ENCODE measurements at regions not wholly inside any gene's neighbourhood (a gene's known extent, or its start where the extent isn't known, plus 50 kb on each side); places are given as distances from the start of the nearest gene placed in this dataset.
"Not testable (repeated sequence)": the region's sequence is repeated elsewhere in the genome, so short reads cannot be mapped to it uniquely, and the experiment has no call there.

DNA sequence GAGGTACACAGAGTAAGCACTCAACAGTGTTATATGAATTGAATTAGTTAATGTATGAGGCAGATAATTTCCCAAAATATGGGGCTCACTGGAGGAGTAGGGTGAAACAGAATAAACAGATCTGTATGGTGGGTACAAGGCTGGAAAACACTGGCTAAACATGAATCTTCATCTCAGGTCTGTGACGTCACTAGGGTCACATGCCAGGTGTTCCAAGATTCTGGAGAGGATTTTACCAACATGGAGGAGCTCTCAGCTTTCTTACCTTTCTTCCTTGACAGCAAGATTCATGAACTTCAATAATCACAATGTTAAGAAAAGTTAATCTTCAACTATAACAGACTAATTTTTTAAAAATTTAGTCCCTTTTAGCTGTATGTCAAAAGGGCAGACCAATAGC, 385.3 kb upstream of the EYS start:
- not testable (repeated sequence) for FAIRE-seq; DNase-seq (ENCODE audit: low spot score)

DNA sequence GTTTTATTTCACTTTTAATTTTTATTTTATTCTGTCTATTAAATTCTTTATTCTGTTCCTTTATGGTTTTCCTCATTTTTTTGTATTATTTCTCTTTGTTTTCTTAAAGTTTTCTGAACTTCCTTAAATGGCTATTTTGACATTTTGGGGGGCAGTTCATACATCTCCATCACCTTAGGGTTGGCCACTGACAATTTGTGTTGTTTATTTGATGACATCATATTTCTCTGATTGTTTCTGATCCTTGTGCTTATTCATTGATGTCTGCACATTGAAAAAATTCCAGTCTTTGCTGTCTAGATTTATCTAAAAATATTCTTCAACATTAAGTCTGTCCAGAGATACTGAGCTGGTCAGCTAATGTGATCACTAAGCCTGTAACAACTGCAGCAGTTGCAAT, 379.5 kb upstream of the EYS start:
- no peak for DNase-seq (ENCODE audit: low spot score)
- no peak for FAIRE-seq

DNA sequence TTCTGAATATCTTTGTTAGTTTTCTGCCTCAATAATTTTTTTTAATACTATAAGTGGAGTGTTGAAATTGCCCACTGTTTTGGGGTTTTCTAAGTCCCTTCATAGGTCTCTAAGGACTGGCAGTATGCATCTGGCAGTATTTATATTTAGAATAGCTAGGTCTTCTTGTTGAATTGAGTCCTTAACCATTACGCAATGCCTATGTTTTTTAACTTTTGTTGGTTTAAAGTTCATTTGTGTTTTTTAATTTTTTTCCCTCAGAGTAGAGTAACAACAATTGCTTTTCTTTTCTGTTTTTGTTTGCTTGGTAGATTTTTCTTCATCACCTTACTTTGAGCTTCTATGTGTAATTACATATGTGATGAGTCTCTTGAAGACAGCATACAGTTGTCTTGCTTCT, 375.9 kb upstream of the EYS start:
- DNase-seq (ENCODE audit: low spot score) = no peak
- no peak for FAIRE-seq

- no peak for DNase-seq (ENCODE audit: low spot score)
- FAIRE-seq = no peak
Observed at GRCh38 chr6:66068907-66069306, 361.9 kb upstream of the EYS start.

DNA sequence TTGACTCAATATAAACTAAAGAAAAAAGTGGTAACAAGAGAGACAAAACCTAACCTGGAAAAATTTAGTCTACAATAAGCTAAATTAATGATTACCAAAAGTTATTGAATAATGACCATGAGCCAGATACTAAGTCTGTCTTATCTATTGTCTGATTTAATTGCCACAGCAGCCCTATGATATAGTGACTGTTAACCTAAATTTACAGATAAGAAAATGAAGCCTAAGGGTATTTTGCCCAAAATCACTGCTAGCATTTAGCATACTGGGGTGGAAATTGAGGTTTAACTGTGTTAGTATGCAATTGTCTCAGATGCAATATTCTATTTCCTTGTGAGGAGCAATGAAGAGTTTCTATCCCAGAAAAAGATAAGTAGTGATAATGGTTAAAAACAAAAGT, 361.0 kb upstream of the EYS start:
- no peak for FAIRE-seq

GRCh38 chr6:66065313-66065712, 358.3 kb upstream of the EYS start:
- FAIRE-seq (no peak), DNase-seq (ENCODE audit: low spot score) (no peak)

More for the DNA sequence above, 361.0 kb upstream of the EYS start:
- DNase-seq (ENCODE audit: low spot score) = no peak

DNA sequence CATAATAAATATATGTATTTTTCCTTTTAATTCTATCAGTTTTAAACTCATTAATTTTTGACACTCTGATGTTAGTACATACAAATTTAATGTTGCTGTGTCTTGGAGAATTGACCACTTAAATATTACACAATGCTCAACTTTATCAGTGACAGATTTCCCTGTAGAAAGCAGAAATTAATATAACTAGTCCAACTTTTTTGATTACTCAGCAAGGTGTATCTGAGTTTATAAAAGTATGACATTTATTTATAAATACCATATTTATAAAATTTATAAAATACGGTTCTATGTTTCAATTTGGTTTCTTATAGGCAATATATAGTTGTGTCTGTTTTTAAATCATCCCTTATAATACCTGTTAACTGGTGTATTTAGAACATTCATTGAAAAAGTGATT, 350.0 kb upstream of the EYS start:
- DNase-seq (ENCODE audit: low spot score) = no peak

GRCh38 chr6:66054967-66055366, 347.9 kb upstream of the EYS start:
- no peak for DNase-seq (ENCODE audit: low spot score)
- FAIRE-seq = no peak

More for the DNA sequence above, 350.0 kb upstream of the EYS start:
- no peak for FAIRE-seq

DNA sequence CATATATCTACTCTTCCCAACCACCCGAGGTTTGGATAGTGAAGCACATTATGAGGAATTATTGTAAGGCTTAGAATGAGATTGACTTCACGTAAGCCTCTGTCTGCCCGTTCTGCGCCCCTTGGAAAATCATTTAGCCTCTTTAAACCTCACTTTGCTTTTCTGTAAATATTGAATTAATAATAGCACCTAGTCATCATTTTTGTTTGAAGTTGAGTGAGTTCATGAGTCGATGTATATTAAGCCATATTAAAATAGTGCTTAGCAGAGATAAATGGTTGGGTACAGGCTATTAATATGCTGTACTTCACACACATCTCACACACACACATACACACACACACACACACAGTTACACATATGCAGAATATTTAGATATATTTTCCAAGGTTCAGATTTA, 344.8 kb upstream of the EYS start:
- no peak for FAIRE-seq
- no peak for DNase-seq (ENCODE audit: low spot score)

DNA sequence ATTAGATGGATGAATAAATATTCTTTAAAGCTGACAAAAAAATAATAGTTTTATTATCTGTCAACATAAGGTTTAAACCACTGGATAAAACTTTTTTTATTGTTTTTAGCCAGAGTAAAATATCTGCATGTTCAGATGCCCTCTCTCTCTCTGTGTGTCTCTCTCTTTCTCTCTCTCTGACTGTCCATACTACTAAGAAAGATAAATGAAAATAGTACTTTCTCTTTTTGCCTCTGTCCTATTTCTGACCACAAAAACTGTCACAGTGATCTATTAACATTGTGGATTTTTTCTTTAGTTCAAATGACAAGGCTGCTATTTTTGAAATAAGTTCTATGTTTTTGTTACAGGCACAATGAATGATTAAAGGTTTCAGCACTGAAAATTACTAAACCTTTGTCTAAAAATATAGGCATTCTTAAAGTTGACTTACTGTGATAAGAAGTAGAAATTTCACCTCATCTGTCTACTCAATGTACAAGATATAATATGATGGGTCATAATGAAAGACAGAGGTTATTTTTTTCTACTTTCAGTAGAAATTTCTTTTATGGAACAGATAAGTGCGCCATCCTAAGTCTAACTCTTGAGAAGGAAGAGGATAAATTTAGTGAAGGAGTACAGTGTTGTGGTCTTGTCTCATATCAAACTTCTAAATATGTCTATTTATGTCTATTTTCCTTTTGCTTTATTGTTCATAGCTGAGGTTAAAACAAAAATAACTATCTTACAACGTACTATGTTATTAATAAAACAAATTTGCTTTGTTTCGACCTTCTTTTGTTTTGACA, 341.9 kb upstream of the EYS start:
- FAIRE-seq = no peak
- no peak for DNase-seq (ENCODE audit: low spot score)

DNA sequence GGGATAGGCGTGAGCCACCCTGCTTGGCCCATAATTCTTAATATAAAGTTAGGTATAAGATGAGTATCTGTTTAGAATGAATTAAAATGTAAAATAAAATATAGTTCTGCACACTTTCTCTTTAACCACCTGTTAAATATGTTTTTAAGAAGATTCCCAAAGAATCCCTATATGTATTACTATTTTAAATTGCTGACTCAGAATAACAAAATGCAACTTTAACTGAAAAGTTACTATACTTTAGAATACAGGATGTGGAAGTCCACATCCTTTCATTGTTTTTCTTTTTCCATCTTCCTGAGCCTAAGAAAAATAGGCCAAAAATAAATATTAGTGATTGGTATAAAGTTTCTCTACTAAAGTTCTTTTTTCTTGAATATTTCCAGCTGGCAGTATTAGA, 325.6 kb upstream of the EYS start:
- DNase-seq (ENCODE audit: low spot score) = no peak
- no peak for FAIRE-seq

GRCh38 chr6:66029391-66029790, 322.4 kb upstream of the EYS start:
- DNase-seq (ENCODE audit: low spot score) (no peak), FAIRE-seq (no peak)

DNA sequence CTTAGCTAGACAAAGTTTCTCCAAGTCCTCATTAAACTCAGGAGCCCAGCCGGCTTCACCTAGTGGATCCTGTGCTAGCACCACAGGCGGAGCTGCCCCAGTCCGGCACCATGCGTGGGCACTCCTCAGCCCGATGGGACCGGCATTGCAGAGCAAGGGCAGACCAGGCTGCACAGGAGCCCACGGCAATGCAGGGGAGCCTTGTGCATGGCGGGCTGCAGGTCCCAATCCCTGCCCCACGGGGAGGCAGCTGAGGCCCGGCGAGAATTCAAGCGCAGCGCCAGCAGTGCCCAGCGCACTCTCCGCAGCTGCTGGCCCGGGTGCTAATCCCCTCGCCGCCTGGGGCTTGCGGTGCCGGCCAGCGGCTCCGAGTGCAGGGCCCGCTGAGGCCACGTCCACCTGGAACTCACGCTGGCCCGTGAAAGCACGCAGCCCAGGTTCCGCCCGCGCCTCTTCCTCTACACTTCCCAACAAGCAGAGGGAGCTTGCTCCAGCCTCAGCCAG, 292.3 kb upstream of the EYS start:
- FAIRE-seq (no peak), DNase-seq (ENCODE audit: low spot score) (no peak)

DNA sequence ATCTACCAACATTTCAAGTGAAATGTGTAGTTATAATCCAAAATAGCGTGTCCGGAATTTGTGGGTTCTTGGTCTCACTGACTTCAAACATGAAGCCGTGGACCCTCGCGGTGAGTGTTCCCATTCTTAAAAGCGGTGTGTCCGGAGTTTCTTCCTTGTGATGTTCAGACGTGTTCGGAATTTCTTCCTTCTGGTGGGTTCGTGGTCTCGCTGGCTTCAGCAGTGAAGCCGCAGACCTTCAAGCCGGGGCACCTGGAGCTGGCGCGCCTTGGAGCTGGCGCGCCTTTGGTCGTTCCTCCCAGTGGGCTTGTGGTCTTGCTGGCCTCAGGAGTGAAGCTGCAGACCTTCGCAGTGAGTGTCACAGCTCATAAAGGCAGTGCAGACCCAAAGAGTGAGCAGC, 291.5 kb upstream of the EYS start:
- FAIRE-seq (no peak), DNase-seq (ENCODE audit: low spot score) (no peak)

- FAIRE-seq = no peak
- DNase-seq (ENCODE audit: low spot score) = no peak
Observed at GRCh38 chr6:65997539-65997938, 290.5 kb upstream of the EYS start.

DNA sequence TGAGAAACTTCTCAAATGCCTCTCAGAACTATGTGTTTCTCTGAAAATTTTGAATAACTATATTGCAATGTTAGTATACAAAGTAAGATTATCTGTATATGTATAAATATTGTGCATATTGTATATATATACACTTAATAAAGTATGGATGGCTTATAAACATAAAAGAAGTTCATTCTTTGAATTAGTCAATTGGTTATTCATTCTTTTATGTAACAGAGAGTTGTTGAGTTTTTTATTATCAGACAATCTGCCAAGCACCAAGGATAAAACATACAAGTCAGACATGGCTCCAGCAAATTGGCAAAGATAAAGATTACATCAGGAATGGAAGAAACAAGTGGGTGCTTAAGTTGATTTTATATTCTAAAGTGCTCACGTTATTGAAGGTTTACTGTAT, 289.1 kb upstream of the EYS start:
- no peak for FAIRE-seq
- no peak for DNase-seq (ENCODE audit: low spot score)

GRCh38 chr6:65989676-65990075, 282.6 kb upstream of the EYS start:
- no peak for FAIRE-seq
- DNase-seq (ENCODE audit: low spot score) = no peak

GRCh38 chr6:65988006-65988405, 281.0 kb upstream of the EYS start:
- DNase-seq (ENCODE audit: low spot score) = no peak
- FAIRE-seq = no peak

DNA sequence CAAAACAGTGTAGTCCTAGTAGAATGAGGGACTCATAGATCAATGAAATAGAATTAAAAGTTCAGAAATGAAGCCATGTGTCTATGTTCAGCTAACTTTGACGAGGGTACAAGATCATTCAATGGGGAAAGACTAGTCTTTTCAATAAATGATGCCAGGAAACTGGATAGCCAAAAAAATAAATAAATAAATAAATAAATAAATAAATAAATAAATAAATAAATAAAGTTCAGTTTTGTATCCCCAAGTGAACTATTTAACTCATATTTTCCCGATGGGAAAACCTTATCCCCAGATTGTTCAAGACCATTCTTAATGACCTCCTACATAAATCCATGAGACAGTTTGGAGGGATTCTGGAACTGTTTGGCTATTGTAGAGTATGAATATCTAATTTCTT, 277.1 kb upstream of the EYS start:
- DNase-seq (ENCODE audit: low spot score) (no peak), FAIRE-seq (no peak)

DNA sequence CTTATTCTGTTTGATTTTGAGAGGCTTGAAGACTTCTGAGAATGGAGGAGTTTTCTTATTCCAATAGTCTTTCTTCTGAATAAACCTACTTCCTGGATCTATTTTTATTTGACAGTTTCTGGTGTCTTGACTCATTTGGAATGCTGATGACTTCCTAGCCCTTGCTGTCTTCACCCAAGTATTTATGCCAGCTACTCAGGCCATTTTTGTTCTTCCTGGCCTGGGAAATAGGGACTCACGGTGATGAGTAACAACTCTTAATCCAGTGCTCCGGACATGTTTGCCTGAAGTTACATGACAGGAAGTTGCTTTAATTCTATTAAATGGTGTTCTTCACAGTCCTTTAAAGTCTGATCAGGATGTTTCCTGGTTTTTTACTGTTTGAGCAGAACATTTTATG, 272.1 kb upstream of the EYS start:
- DNase-seq (ENCODE audit: low spot score) (peak; percentile 7), FAIRE-seq (no peak)

GRCh38 chr6:65971252-65971651, 264.2 kb upstream of the EYS start:
- FAIRE-seq; DNase-seq (ENCODE audit: low spot score): not testable (repeated sequence)

GRCh38 chr6:65964261-65964660, 257.2 kb upstream of the EYS start:
- DNase-seq (ENCODE audit: low spot score) (no peak), FAIRE-seq (no peak)

GRCh38 chr6:65955034-65955433, 248.0 kb upstream of the EYS start:
- no peak for DNase-seq (ENCODE audit: low spot score)
- FAIRE-seq = no peak

Data from urothelium cell line (cell line).